GM12878 (cell line): ENCODE measurements at regions not wholly inside any gene's neighbourhood (a gene's known extent, or its start where the extent isn't known, plus 50 kb on each side); places are given as distances from the start of the nearest gene placed in this dataset.

ENCODE experiments used
- ATAC-seq: fragments of 200-7000 bp; cut with Tn5 transposase; 3 replicates; pipeline ENCODE4 v1.9.1; 2020; ENCODE audit warnings: mild to moderate bottlenecking, moderate library complexity
- BruUV-seq: library from RNA; stranded (reverse); fragments of 400-500 nt; replicated peaks from 2 replicates; lab custom pipeline; 2021; lab: Mats Ljungman, UMichigan
- CTCF ChIA-PET: fragments of 300-600 bp; sonication (Branson Sonifier 250); formaldehyde crosslinking; extraction: SDS; loops from one replicate; lab custom pipeline; 2021; ENCODE audit warnings: inconsistent platforms; lab: Yijun Ruan, JAX
- POLR2A ChIA-PET: fragments of 350-600 bp; formaldehyde crosslinking; extraction: SDS; loops from one replicate; lab custom pipeline; 2021; ENCODE audit warnings: inconsistent platforms; lab: Charles Lee
- RAD21 ChIA-PET: fragments of 300-600 bp; sonication (Branson Sonifier 250); formaldehyde crosslinking; loops from one replicate; lab custom pipeline; 2023; ENCODE audit warnings: antibody characterized with exemption; ENCODE audit not compliant: unreplicated experiment; lab: Charles Lee
- SMC1A ChIA-PET: fragments of 300-600 bp; sonication (Branson Sonifier 250); formaldehyde crosslinking; loops from one replicate; lab custom pipeline; 2023; ENCODE audit not compliant: unreplicated experiment, uncharacterized antibody; lab: Charles Lee
- DNase-seq: peaks from one replicate; pipeline ENCODE4 v3.0.0-alpha.2; 2011; ENCODE audit warnings: low read depth, low spot score
- FAIRE-seq: peaks from 3 replicates; lab custom pipeline; 2011; peaks lifted over from hg19 to GRCh38; lab: Jason Lieb, UNC
- H2AFZ ChIP-seq: 2 replicates; pipeline ENCODE4 v1.6.0; 2011; ENCODE audit warnings: low read depth, low read length, control low read depth; ENCODE audit not compliant: control insufficient read depth
- H3K27ac ChIP-seq: 2 replicates; pipeline ENCODE4 v1.5.1; 2011; ENCODE audit warnings: control low read depth; ENCODE audit not compliant: control insufficient read depth, insufficient read depth
- H3K27me3 ChIP-seq, 2 experiments: replicated peaks in 1 of 2; 2 replicates each; pipeline versions ENCODE4 v1.6.0 to v1.6.1; 2011; ENCODE audit warnings: low read length in 1 of 2; ENCODE audit not compliant: control insufficient read depth in 2 of 2, insufficient read depth in 2 of 2
- H3K36me3 ChIP-seq, 2 experiments: 2 replicates each; pipeline ENCODE4 v1.5.1; 2011; ENCODE audit warnings: low read length in 1 of 2; ENCODE audit not compliant: control insufficient read depth in 2 of 2, insufficient read depth in 2 of 2
- H3K4me1 ChIP-seq: 2 replicates; pipeline ENCODE4 v1.6.1; 2011; ENCODE audit warnings: mild to moderate bottlenecking, low read length, moderate library complexity, mixed read lengths; ENCODE audit not compliant: control insufficient read depth, insufficient read depth
- H3K4me2 ChIP-seq: 2 replicates; pipeline ENCODE4 v1.6.0; 2011; ENCODE audit warnings: control low read depth; ENCODE audit not compliant: control insufficient read depth, insufficient read depth
- H3K4me3 ChIP-seq: fragments of 200-600 bp; sonication (generic); 2 replicates; pipeline ENCODE4 v1.5.1; 2016
- H3K79me2 ChIP-seq: 2 replicates; pipeline ENCODE4 v1.6.0; 2011; ENCODE audit warnings: low read length; ENCODE audit not compliant: control insufficient read depth, insufficient read depth
- H3K9ac ChIP-seq: 2 replicates; pipeline ENCODE4 v1.8.0; 2011; ENCODE audit warnings: low read length, control low read depth, mixed read lengths; ENCODE audit not compliant: control insufficient read depth, insufficient read depth
- H3K9me3 ChIP-seq: replicated peaks from 3 replicates; pipeline ENCODE4 v1.5.1; 2011; ENCODE audit warnings: mild to moderate bottlenecking, low read length; ENCODE audit not compliant: control insufficient read depth, insufficient read depth
- H4K20me1 ChIP-seq: 2 replicates; pipeline ENCODE4 v1.6.0; 2011; ENCODE audit not compliant: control insufficient read depth, insufficient read depth
- FOS ChIP-seq: IDR thresholded peaks from 3 replicates; pipeline ENCODE4 v1.6.1; 2011; ENCODE audit warnings: borderline replicate concordance; ENCODE audit not compliant: insufficient read length; ENCODE audit errors: extremely low read depth
- FOXK2 ChIP-seq: fragments of 450-650 bp; IDR thresholded peaks from 2 replicates; pipeline ENCODE4 v1.6.1; 2017; ENCODE audit warnings: mild to moderate bottlenecking, moderate library complexity
- GABPA ChIP-seq: IDR thresholded peaks from 2 replicates; pipeline ENCODE4 v1.6.1; 2014; ENCODE audit warnings: antibody characterized with exemption, low read depth, mild to moderate bottlenecking, inconsistent platforms
- HDAC2 ChIP-seq: fragments of 200-600 bp; sonication (generic); IDR thresholded peaks from 2 replicates; pipeline ENCODE4 v1.6.1; 2017
- HDAC6 ChIP-seq: fragments of 200-600 bp; sonication (generic); IDR thresholded peaks from one replicate; pipeline ENCODE4 v1.8.0; 2017; ENCODE audit warnings: antibody characterized with exemption; ENCODE audit not compliant: unreplicated experiment
- HDGF ChIP-seq: fragments of 450-650 bp; IDR thresholded peaks from 2 replicates; pipeline ENCODE4 v1.6.1; 2016; ENCODE audit warnings: antibody characterized with exemption
- IKZF1 ChIP-seq: fragments of 450-650 bp; conservative IDR thresholded peaks from 2 replicates; pipeline ENCODE4 v1.6.1; 2017; ENCODE audit warnings: antibody characterized with exemption, mild to moderate bottlenecking
- KAT2A ChIP-seq: conservative IDR thresholded peaks from 2 replicates; pipeline ENCODE4 v1.6.1; 2011; ENCODE audit warnings: low read depth, low read length; ENCODE audit not compliant: control insufficient read depth
- MEF2B ChIP-seq: fragments of 450-650 bp; IDR thresholded peaks from 2 replicates; pipeline ENCODE4 v1.6.1; 2018; ENCODE audit warnings: mild to moderate bottlenecking, moderate library complexity; ENCODE audit not compliant: partially characterized antibody, poor library complexity, severe bottlenecking
- RCOR1 ChIP-seq: conservative IDR thresholded peaks from 2 replicates; pipeline ENCODE4 v1.6.1; 2012; ENCODE audit warnings: low read depth, low read length, improper control_type of control experiment
- SREBF1 ChIP-seq: IDR thresholded peaks from 2 replicates; pipeline ENCODE4 v1.6.1; 2012; ENCODE audit warnings: mild to moderate bottlenecking, low read length
- STAT1 ChIP-seq: fragments of 450-650 bp; conservative IDR thresholded peaks from 2 replicates; pipeline ENCODE4 v1.6.1; 2014; ENCODE audit warnings: antibody characterized with exemption, mild to moderate bottlenecking
- TCF7 ChIP-seq: IDR thresholded peaks from 2 replicates; pipeline ENCODE4 v1.6.1; 2014; ENCODE audit warnings: antibody characterized with exemption, borderline replicate concordance
- ZSCAN29 ChIP-seq: fragments of 450-650 bp; IDR thresholded peaks from 2 replicates; pipeline ENCODE4 v1.6.1; 2017; ENCODE audit warnings: mild to moderate bottlenecking, moderate library complexity
- WGBS: methylation state at CpG from one replicate; pipeline ENCODE4 v1.1.6; 2016; ENCODE audit warnings: low lambda C conversion rate; ENCODE audit not compliant: insufficient replicate concordance, insufficient coverage; ENCODE audit errors: missing lambda C conversion rate; 5-methylcytosine and 5-hydroxymethylcytosine counted together
- in situ Hi-C: fragments of 300-500 bp; cut with MboI; formaldehyde crosslinking; loops from 9 replicates; pipeline ENCODE4 v1.14.3; 2018; ENCODE audit warnings: mixed read lengths
- intact Hi-C: fragments of 100-400 bp; cut with micrococcal nuclease; formaldehyde crosslinking; loops from one replicate; pipeline ENCODE4 v1.14.2; 2022; ENCODE audit not compliant: unreplicated experiment
- TF ChIP-seq, protein P1 (sequence below): IDR thresholded peaks from 2 replicates; pipeline ENCODE4 v1.6.1; 2011; ENCODE audit warnings: low read depth, mild to moderate bottlenecking, low read length, moderate library complexity, borderline replicate concordance; ENCODE audit errors: extremely low read depth
- TF ChIP-seq, protein P2 (sequence below): fragments of 150-350 bp; IDR thresholded peaks from 2 replicates; pipeline ENCODE4 v1.6.1; 2014; ENCODE audit warnings: mild to moderate bottlenecking, low read depth, low read length
- TF ChIP-seq, protein P3 (sequence below): fragments of 450-650 bp; IDR thresholded peaks from 2 replicates; pipeline ENCODE4 v1.6.1; 2017; ENCODE audit warnings: mild to moderate bottlenecking, moderate library complexity
- TF ChIP-seq, protein P4 (sequence below): IDR thresholded peaks from 2 replicates; pipeline ENCODE4 v1.6.1; 2011; ENCODE audit warnings: borderline replicate concordance, low read depth, mild to moderate bottlenecking, moderate library complexity, low read length; ENCODE audit not compliant: insufficient read depth, poor library complexity, severe bottlenecking

DNA sequence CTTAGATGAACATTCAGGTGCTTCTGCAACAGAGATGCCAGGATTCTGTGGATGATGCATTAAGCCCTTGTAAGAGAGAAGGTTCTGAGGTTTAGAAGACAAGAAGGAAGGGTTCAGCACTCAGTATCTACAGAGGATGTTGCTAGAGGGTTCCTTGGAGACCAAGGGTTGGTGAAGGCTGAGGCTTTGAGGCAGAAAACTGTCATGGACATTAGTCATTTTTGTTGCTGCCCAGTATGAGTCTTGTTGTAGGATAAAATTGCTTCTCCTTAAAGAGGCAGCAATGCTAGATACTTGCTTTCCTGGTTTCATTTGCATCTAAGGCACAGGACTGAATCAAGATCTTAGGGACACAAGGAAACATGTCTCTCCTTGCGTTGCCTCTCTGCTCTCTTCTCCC is 319.4 kb upstream of the NFIA start:
- DNase-seq (no peak), FAIRE-seq (no peak), ATAC-seq (no peak)
- POLR2A ChIA-PET, result no interaction called here
- H2AFZ ChIP-seq, result no peak overlapping the region
- in situ Hi-C loops, result loop anchor here (10.0 kb wide), 1 partner anchor 478 kb away; no protein-coding TSS in a partner anchor
- no peaks in the 10 kb centered on the region for H3K27me3 ChIP-seq
- H3K4me1 ChIP-seq, result no peaks in the 10 kb centered on the region
- no TSS peak for BruUV-seq
- intact Hi-C loops, result loop anchor here (10.0 kb wide), 1 partner anchor 788 kb away; no protein-coding TSS in a partner anchor
- SMC1A ChIA-PET, result no interaction called here
- no peak overlapping the region for H3K27ac ChIP-seq
- H3K79me2 ChIP-seq, result no peaks in the 10 kb centered on the region
- H3K36me3 ChIP-seq, result no peaks in the 10 kb centered on the region
- CTCF ChIA-PET, result interaction anchor here (0.9 kb wide), 1 partner anchor 789 kb away, joined by 4 read pairs; no protein-coding TSS in a partner anchor
- TF ChIP-seq, protein P1, sequence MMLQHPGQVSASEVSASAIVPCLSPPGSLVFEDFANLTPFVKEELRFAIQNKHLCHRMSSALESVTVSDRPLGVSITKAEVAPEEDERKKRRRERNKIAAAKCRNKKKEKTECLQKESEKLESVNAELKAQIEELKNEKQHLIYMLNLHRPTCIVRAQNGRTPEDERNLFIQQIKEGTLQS, result no peak
- TF ChIP-seq HDAC6 (no peak), IKZF1 (no peak), TCF7 (no peak), STAT1 (no peak), FOXK2 (no peak), ZSCAN29 (no peak), HDAC2 (no peak), HDGF (no peak), GABPA (no peak), FOS (no peak), RCOR1 (no peak), MEF2B (no peak), KAT2A (no peak), SREBF1 (no peak)
- TF ChIP-seq, protein P2, sequence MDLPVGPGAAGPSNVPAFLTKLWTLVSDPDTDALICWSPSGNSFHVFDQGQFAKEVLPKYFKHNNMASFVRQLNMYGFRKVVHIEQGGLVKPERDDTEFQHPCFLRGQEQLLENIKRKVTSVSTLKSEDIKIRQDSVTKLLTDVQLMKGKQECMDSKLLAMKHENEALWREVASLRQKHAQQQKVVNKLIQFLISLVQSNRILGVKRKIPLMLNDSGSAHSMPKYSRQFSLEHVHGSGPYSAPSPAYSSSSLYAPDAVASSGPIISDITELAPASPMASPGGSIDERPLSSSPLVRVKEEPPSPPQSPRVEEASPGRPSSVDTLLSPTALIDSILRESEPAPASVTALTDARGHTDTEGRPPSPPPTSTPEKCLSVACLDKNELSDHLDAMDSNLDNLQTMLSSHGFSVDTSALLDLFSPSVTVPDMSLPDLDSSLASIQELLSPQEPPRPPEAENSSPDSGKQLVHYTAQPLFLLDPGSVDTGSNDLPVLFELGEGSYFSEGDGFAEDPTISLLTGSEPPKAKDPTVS, result no peak
- TF ChIP-seq, protein P3, sequence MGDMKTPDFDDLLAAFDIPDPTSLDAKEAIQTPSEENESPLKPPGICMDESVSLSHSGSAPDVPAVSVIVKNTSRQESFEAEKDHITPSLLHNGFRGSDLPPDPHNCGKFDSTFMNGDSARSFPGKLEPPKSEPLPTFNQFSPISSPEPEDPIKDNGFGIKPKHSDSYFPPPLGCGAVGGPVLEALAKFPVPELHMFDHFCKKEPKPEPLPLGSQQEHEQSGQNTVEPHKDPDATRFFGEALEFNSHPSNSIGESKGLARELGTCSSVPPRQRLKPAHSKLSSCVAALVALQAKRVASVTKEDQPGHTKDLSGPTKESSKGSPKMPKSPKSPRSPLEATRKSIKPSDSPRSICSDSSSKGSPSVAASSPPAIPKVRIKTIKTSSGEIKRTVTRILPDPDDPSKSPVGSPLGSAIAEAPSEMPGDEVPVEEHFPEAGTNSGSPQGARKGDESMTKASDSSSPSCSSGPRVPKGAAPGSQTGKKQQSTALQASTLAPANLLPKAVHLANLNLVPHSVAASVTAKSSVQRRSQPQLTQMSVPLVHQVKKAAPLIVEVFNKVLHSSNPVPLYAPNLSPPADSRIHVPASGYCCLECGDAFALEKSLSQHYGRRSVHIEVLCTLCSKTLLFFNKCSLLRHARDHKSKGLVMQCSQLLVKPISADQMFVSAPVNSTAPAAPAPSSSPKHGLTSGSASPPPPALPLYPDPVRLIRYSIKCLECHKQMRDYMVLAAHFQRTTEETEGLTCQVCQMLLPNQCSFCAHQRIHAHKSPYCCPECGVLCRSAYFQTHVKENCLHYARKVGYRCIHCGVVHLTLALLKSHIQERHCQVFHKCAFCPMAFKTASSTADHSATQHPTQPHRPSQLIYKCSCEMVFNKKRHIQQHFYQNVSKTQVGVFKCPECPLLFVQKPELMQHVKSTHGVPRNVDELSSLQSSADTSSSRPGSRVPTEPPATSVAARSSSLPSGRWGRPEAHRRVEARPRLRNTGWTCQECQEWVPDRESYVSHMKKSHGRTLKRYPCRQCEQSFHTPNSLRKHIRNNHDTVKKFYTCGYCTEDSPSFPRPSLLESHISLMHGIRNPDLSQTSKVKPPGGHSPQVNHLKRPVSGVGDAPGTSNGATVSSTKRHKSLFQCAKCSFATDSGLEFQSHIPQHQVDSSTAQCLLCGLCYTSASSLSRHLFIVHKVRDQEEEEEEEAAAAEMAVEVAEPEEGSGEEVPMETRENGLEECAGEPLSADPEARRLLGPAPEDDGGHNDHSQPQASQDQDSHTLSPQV, result no peak
- TF ChIP-seq, protein P4, sequence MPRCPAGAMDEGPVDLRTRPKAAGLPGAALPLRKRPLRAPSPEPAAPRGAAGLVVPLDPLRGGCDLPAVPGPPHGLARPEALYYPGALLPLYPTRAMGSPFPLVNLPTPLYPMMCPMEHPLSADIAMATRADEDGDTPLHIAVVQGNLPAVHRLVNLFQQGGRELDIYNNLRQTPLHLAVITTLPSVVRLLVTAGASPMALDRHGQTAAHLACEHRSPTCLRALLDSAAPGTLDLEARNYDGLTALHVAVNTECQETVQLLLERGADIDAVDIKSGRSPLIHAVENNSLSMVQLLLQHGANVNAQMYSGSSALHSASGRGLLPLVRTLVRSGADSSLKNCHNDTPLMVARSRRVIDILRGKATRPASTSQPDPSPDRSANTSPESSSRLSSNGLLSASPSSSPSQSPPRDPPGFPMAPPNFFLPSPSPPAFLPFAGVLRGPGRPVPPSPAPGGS, result no peak
- no peaks in the 10 kb centered on the region for H3K9me3 ChIP-seq
- H3K4me3 ChIP-seq, result no peak overlapping the region
- no peak overlapping the region for H3K4me2 ChIP-seq
- H4K20me1 ChIP-seq, result no peaks in the 10 kb centered on the region
- RAD21 ChIA-PET, result no interaction called here
- 14% methylated on average over 1 of the region's 1 CpG for WGBS
- no peak overlapping the region for H3K9ac ChIP-seq
